Mucosa of gallbladder (tissue), 1 donor: ENCODE measurements at regions not wholly inside any gene's neighbourhood (a gene's known extent, or its start where the extent isn't known, plus 50 kb on each side); places are given as distances from the start of the nearest gene placed in this dataset.
A peak's percentile ranks its signal among the peaks of the same experiment; 100 is the strongest.
"Not testable (repeated sequence)": the region's sequence is repeated elsewhere in the genome, so short reads cannot be mapped to it uniquely, and the experiment has no call there.

ENCODE experiments used
- DNase-seq: peaks from one replicate; pipeline ENCODE4 v3.0.0-alpha.2; 2020; ENCODE audit warnings: low spot score
- donor health status: DM: no; HTN: no; CAD: no.

- DNase-seq, result no peak
These were observed 73.2 kb downstream of the MTNR1A start for GRCh38 chr4:186481998-186482790.

- DNase-seq, result no peak
These were observed 80.2 kb downstream of the MTNR1A start for GRCh38 chr4:186475202-186475601.

GRCh38 chr4:186473933-186474332 lies 81.4 kb downstream of the MTNR1A start:
- no peak for DNase-seq

- no peak for DNase-seq
These were observed 82.4 kb downstream of the MTNR1A start for GRCh38 chr4:186472948-186473347.

- DNase-seq, result no peak
These were observed 83.9 kb downstream of the MTNR1A start for GRCh38 chr4:186471441-186471840.

- no peak for DNase-seq
These were observed 97.3 kb downstream of the MTNR1A start for GRCh38 chr4:186458050-186458449.

GRCh38 chr4:186451982-186452381 lies 103.4 kb downstream of the MTNR1A start:
- no peak for DNase-seq

GRCh38 chr4:186449954-186450353 lies 105.4 kb downstream of the MTNR1A start:
- DNase-seq, result no peak

- no peak for DNase-seq
These were observed 110.3 kb downstream of the MTNR1A start for GRCh38 chr4:186445040-186445439.

GRCh38 chr4:186441502-186441901 lies 113.9 kb downstream of the MTNR1A start:
- DNase-seq, result no peak

- DNase-seq, result no peak
These were observed 126.9 kb downstream of the MTNR1A start for GRCh38 chr4:186428481-186428880.

GRCh38 chr4:186424745-186425144 lies 130.6 kb downstream of the MTNR1A start:
- DNase-seq, result no peak

- no peak for DNase-seq
These were observed 133.1 kb downstream of the MTNR1A start for GRCh38 chr4:186422296-186422695.

- no peak for DNase-seq
These were observed 138.8 kb downstream of the MTNR1A start for GRCh38 chr4:186416451-186417060.

- no peak for DNase-seq
These were observed 141.0 kb downstream of the MTNR1A start for GRCh38 chr4:186414390-186414789.

GRCh38 chr4:186405957-186406356 lies 140.0 kb downstream of the F11 start:
- no peak for DNase-seq

- peak; percentile 34 for DNase-seq
These were observed 138.7 kb downstream of the F11 start for GRCh38 chr4:186404562-186405134.

- no peak for DNase-seq
These were observed 134.7 kb downstream of the F11 start for GRCh38 chr4:186400676-186401075.

- DNase-seq, result no peak
These were observed 126.0 kb downstream of the F11 start for GRCh38 chr4:186392017-186392416.

GRCh38 chr4:186384328-186384727 lies 118.3 kb downstream of the F11 start:
- DNase-seq, result not testable (repeated sequence)

- DNase-seq, result no peak
These were observed 102.3 kb downstream of the F11 start for GRCh38 chr4:186368281-186368680.

- no peak for DNase-seq
These were observed 100.3 kb downstream of the F11 start for GRCh38 chr4:186366326-186366725.

GRCh38 chr4:186363038-186363437 lies 97.0 kb downstream of the F11 start:
- not testable (repeated sequence) for DNase-seq
